Tibial nerve (tissue), 4 donors: ENCODE measurements at regions not wholly inside any gene's neighbourhood (a gene's known extent, or its start where the extent isn't known, plus 50 kb on each side); places are given as distances from the start of the nearest gene placed in this dataset.

Source experiments
- EP300 ChIP-seq, 2 donors: sonication (generic); formaldehyde crosslinking; IDR thresholded peaks; one replicate each; pipeline ENCODE4 v1.6.1; 2017; ENCODE audit warnings: antibody characterized with exemption in 2 of 2, mild to moderate bottlenecking in 1 of 2
- POLR2A ChIP-seq, 2 donors: fragments of 450-650 bp; IDR thresholded peaks; one replicate each; pipeline ENCODE4 v1.6.1; 2017; ENCODE audit warnings: antibody characterized with exemption in 2 of 2, mild to moderate bottlenecking in 2 of 2, moderate library complexity in 2 of 2
- TF ChIP-seq, protein P1 (sequence below), 5 experiments: fragments of 200-600 bp in 3 of 5; fragments of 450-650 bp in 2 of 5; sonication (generic) in 3 of 5; IDR thresholded peaks; one replicate each; pipeline ENCODE4 v1.5.1; 2016 to 2019; ENCODE audit warnings: antibody characterized with exemption in 5 of 5, mild to moderate bottlenecking in 3 of 5, moderate library complexity in 2 of 5

DNA sequence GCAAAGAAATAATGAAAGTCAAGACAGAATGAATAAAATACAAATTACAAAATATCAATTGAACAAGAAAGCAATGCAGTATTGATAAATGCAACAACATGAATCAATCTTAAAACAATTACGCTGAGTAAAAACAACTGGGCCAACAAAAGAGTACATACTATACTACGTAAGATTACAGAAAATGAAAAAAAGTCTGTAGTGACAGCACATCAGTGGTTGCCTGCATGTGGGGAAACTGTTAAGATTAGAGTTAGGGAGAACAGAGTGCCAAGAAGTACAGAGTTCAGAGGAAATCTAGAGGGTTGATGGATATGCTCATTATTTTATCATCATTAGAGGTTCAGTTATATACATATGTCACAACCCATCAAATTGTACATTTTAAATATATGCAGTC is 706.6 kb upstream of the ACO1 start:
- TF ChIP-seq, protein P1, sequence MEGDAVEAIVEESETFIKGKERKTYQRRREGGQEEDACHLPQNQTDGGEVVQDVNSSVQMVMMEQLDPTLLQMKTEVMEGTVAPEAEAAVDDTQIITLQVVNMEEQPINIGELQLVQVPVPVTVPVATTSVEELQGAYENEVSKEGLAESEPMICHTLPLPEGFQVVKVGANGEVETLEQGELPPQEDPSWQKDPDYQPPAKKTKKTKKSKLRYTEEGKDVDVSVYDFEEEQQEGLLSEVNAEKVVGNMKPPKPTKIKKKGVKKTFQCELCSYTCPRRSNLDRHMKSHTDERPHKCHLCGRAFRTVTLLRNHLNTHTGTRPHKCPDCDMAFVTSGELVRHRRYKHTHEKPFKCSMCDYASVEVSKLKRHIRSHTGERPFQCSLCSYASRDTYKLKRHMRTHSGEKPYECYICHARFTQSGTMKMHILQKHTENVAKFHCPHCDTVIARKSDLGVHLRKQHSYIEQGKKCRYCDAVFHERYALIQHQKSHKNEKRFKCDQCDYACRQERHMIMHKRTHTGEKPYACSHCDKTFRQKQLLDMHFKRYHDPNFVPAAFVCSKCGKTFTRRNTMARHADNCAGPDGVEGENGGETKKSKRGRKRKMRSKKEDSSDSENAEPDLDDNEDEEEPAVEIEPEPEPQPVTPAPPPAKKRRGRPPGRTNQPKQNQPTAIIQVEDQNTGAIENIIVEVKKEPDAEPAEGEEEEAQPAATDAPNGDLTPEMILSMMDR (IDR thresholded peaks at IDR 0.05), result no peak
- TF ChIP-seq EP300 (IDR thresholded peaks at IDR 0.05) (no peak), POLR2A (IDR thresholded peaks at IDR 0.05) (no peak)
